Brain microvascular endothelial cell (primary cell): ENCODE measurements at regions not wholly inside any gene's neighbourhood (a gene's known extent, or its start where the extent isn't known, plus 50 kb on each side); places are given as distances from the start of the nearest gene placed in this dataset.

Source experiments
- DNase-seq: peaks from one replicate; pipeline ENCODE4 v3.0.0-alpha.2; 2020
- H3K27ac ChIP-seq: fragments of 250-450 bp; sonication (Bioruptor Pico); 2 replicates; pipeline ENCODE4 v1.5.1; 2020; ENCODE audit warnings: mild to moderate bottlenecking, moderate library complexity
- H3K27me3 ChIP-seq: fragments of 250-450 bp; sonication (Bioruptor Pico); replicated peaks from 2 replicates; pipeline ENCODE4 v1.5.1; 2020; ENCODE audit warnings: mild to moderate bottlenecking
- H3K36me3 ChIP-seq: fragments of 250-450 bp; sonication (Bioruptor Pico); replicated peaks from 2 replicates; pipeline ENCODE4 v1.5.1; 2020; ENCODE audit warnings: mild to moderate bottlenecking
- H3K4me3 ChIP-seq: 2 replicates; pipeline ENCODE4 v1.5.1; 2011; ENCODE audit warnings: low read depth, mild to moderate bottlenecking, control low read depth, low read length, moderate library complexity
- CTCF ChIP-seq: IDR thresholded peaks from 2 replicates; pipeline ENCODE4 v1.5.1; 2011; ENCODE audit warnings: low read depth, mild to moderate bottlenecking, moderate library complexity, low read length, control low read depth, inconsistent platforms; ENCODE audit errors: missing control alignments
- in situ Hi-C: cut with HindIII; loops from 2 replicates; pipeline ENCODE4 v1.10.0; 2017; ENCODE audit warnings: low sequenced_read_pairs, low pct_ligation_motif_present

- H3K4me3 ChIP-seq: no peak overlapping the region
- no peaks in the 10 kb centered on the region for H3K27me3 ChIP-seq
- in situ Hi-C loops: no loop called here
- no peak for TF ChIP-seq CTCF
- no peak for DNase-seq
- H3K27ac ChIP-seq: no peak overlapping the region
- no peaks in the 10 kb centered on the region for H3K36me3 ChIP-seq
Observed at GRCh38 chr12:42979746-42980145, 390.2 kb upstream of the PRICKLE1 start.

- in situ Hi-C loops: no loop called here
- DNase-seq: no peak
- Histone ChIP-seq H3K27me3 (no peaks in the 10 kb centered on the region), H3K4me3 (no peak overlapping the region), H3K27ac (no peak overlapping the region), H3K36me3 (no peaks in the 10 kb centered on the region)
- TF ChIP-seq CTCF: no peak
Observed at GRCh38 chr12:42978708-42979107, 389.2 kb upstream of the PRICKLE1 start.

- Histone ChIP-seq H3K27me3 (no peaks in the 10 kb centered on the region), H3K27ac (no peak overlapping the region), H3K36me3 (no peaks in the 10 kb centered on the region), H3K4me3 (no peak overlapping the region)
- TF ChIP-seq CTCF: no peak
- in situ Hi-C loops: no loop called here
- DNase-seq: no peak
Observed at GRCh38 chr12:42977451-42978230, 388.1 kb upstream of the PRICKLE1 start.

GRCh38 chr12:42976620-42977019 lies 387.1 kb upstream of the PRICKLE1 start:
- in situ Hi-C loops: no loop called here

GRCh38 chr12:42976122-42976521 lies 386.6 kb upstream of the PRICKLE1 start:
- Histone ChIP-seq H3K27me3 (no peaks in the 10 kb centered on the region), H3K36me3 (no peaks in the 10 kb centered on the region), H3K4me3 (no peak overlapping the region), H3K27ac (no peak overlapping the region)
- in situ Hi-C loops: no loop called here
- no peak for DNase-seq
- TF ChIP-seq CTCF: no peak

More at GRCh38 chr12:42976620-42977019, 387.1 kb upstream of the PRICKLE1 start:
- Histone ChIP-seq H3K27ac (no peak overlapping the region), H3K27me3 (no peaks in the 10 kb centered on the region), H3K36me3 (no peaks in the 10 kb centered on the region), H3K4me3 (no peak overlapping the region)
- no peak for TF ChIP-seq CTCF
- DNase-seq: no peak

GRCh38 chr12:42969355-42969754 lies 379.8 kb upstream of the PRICKLE1 start:
- no peak overlapping the region for H3K27ac ChIP-seq
- in situ Hi-C loops: no loop called here
- no peak for TF ChIP-seq CTCF
- no peaks in the 10 kb centered on the region for H3K36me3 ChIP-seq
- H3K27me3 ChIP-seq: no peaks in the 10 kb centered on the region
- DNase-seq: no peak
- H3K4me3 ChIP-seq: no peak overlapping the region
